ENCODE measurements at regions not wholly inside any gene's neighbourhood (a gene's known extent, or its start where the extent isn't known, plus 50 kb on each side); places are given as distances from the start of the nearest gene placed in this dataset.

DNA sequence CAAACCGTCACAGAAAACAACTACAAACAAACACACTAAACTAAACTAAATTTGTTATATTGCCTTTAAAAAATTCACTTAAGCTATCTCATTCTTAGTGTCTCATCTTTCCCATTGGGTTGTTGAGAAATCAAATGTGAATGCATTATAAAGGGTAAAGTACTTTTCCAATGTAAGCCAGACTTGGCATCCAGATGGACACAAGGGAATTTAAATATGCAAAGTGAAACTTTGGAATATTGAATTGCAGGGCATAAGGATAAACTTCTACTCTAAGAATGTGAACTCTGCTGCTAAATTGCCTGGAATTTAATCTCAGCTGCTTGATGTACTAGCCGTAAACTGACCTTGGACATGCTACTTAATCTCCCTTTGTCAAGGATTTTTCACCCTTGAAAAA lies 1554.6 kb downstream of the CDH8 start:
- H3K4me2 ChIP-seq (ENCODE audit: control insufficient read depth, insufficient read depth): no peak overlapping the region
- RAD21 ChIA-PET (ENCODE audit: unreplicated experiment): no interaction called here
- no peak overlapping the region for H3K9ac ChIP-seq (ENCODE audit: control insufficient read depth, insufficient read depth, low read length)
- WGBS (ENCODE audit: insufficient coverage, insufficient replicate concordance, low lambda C conversion rate, missing lambda C conversion rate): 48% methylated on average over 2 of the region's 2 CpGs
- intact Hi-C loops (cut with micrococcal nuclease; ENCODE audit: unreplicated experiment): no loop called here
- H3K9me3 ChIP-seq (replicated peaks; ENCODE audit: control insufficient read depth, insufficient read depth, low read length): no peaks in the 10 kb centered on the region
- FAIRE-seq (no peak), ATAC-seq (no peak), DNase-seq (ENCODE audit: low read depth, low spot score) (no peak)
- POLR2A ChIA-PET: no interaction called here
- TF ChIP-seq, protein P1, sequence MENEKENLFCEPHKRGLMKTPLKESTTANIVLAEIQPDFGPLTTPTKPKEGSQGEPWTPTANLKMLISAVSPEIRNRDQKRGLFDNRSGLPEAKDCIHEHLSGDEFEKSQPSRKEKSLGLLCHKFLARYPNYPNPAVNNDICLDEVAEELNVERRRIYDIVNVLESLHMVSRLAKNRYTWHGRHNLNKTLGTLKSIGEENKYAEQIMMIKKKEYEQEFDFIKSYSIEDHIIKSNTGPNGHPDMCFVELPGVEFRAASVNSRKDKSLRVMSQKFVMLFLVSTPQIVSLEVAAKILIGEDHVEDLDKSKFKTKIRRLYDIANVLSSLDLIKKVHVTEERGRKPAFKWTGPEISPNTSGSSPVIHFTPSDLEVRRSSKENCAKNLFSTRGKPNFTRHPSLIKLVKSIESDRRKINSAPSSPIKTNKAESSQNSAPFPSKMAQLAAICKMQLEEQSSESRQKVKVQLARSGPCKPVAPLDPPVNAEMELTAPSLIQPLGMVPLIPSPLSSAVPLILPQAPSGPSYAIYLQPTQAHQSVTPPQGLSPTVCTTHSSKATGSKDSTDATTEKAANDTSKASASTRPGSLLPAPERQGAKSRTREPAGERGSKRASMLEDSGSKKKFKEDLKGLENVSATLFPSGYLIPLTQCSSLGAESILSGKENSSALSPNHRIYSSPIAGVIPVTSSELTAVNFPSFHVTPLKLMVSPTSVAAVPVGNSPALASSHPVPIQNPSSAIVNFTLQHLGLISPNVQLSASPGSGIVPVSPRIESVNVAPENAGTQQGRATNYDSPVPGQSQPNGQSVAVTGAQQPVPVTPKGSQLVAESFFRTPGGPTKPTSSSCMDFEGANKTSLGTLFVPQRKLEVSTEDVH (IDR thresholded peaks at IDR 0.05; ENCODE audit: low read depth, partially characterized antibody): no peak
- TF ChIP-seq CHD1 (IDR thresholded peaks at IDR 0.05; ENCODE audit: low read depth, low read length): no peak
- TF ChIP-seq ZSCAN29 (IDR thresholded peaks at IDR 0.05): no peak
- no peak for TF ChIP-seq HDAC6 (IDR thresholded peaks at IDR 0.05; ENCODE audit: unreplicated experiment)
- no peak for TF ChIP-seq ZNF622 (IDR thresholded peaks at IDR 0.05)
- TF ChIP-seq SMAD5 (IDR thresholded peaks at IDR 0.05; ENCODE audit: low read depth): no peak
- no peak for TF ChIP-seq SREBF1 (IDR thresholded peaks at IDR 0.05; ENCODE audit: low read length)
- no peak for TF ChIP-seq CBX3 (IDR thresholded peaks at IDR 0.05; ENCODE audit: borderline replicate concordance, low read depth)
- TF ChIP-seq FOXK2 (IDR thresholded peaks at IDR 0.05): no peak
- TF ChIP-seq, protein P2, sequence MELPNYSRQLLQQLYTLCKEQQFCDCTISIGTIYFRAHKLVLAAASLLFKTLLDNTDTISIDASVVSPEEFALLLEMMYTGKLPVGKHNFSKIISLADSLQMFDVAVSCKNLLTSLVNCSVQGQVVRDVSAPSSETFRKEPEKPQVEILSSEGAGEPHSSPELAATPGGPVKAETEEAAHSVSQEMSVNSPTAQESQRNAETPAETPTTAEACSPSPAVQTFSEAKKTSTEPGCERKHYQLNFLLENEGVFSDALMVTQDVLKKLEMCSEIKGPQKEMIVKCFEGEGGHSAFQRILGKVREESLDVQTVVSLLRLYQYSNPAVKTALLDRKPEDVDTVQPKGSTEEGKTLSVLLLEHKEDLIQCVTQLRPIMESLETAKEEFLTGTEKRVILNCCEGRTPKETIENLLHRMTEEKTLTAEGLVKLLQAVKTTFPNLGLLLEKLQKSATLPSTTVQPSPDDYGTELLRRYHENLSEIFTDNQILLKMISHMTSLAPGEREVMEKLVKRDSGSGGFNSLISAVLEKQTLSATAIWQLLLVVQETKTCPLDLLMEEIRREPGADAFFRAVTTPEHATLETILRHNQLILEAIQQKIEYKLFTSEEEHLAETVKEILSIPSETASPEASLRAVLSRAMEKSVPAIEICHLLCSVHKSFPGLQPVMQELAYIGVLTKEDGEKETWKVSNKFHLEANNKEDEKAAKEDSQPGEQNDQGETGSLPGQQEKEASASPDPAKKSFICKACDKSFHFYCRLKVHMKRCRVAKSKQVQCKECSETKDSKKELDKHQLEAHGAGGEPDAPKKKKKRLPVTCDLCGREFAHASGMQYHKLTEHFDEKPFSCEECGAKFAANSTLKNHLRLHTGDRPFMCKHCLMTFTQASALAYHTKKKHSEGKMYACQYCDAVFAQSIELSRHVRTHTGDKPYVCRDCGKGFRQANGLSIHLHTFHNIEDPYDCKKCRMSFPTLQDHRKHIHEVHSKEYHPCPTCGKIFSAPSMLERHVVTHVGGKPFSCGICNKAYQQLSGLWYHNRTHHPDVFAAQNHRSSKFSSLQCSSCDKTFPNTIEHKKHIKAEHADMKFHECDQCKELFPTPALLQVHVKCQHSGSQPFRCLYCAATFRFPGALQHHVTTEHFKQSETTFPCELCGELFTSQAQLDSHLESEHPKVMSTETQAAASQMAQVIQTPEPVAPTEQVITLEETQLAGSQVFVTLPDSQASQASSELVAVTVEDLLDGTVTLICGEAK (IDR thresholded peaks at IDR 0.05; ENCODE audit: borderline replicate concordance): no peak
- TF ChIP-seq PAX5 (IDR thresholded peaks at IDR 0.05; ENCODE audit: borderline replicate concordance, low read depth, low read length): no peak
- TF ChIP-seq EP300 (IDR thresholded peaks at IDR 0.05; ENCODE audit: borderline replicate concordance in 1 of 2, control insufficient read depth in 1 of 2, low read depth in 2 of 2, low read length in 2 of 2): no peak
- TF ChIP-seq TCF12 (IDR thresholded peaks at IDR 0.05; ENCODE audit: low read depth, low read length): no peak
- no peak for TF ChIP-seq SMC3 (IDR thresholded peaks at IDR 0.05; ENCODE audit: borderline replicate concordance, low read length)
- TF ChIP-seq, protein P3, sequence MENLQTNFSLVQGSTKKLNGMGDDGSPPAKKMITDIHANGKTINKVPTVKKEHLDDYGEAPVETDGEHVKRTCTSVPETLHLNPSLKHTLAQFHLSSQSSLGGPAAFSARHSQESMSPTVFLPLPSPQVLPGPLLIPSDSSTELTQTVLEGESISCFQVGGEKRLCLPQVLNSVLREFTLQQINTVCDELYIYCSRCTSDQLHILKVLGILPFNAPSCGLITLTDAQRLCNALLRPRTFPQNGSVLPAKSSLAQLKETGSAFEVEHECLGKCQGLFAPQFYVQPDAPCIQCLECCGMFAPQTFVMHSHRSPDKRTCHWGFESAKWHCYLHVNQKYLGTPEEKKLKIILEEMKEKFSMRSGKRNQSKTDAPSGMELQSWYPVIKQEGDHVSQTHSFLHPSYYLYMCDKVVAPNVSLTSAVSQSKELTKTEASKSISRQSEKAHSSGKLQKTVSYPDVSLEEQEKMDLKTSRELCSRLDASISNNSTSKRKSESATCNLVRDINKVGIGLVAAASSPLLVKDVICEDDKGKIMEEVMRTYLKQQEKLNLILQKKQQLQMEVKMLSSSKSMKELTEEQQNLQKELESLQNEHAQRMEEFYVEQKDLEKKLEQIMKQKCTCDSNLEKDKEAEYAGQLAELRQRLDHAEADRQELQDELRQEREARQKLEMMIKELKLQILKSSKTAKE (IDR thresholded peaks at IDR 0.05; ENCODE audit: low read depth, poor library complexity, severe bottlenecking): no peak
- no peak overlapping the region for H3K4me3 ChIP-seq
- no TSS peak for BruUV-seq (replicated peaks)
- H3K27me3 ChIP-seq (replicated peaks in 1 of 2; ENCODE audit: control insufficient read depth in 2 of 2, insufficient read depth in 2 of 2, low read length in 1 of 2): no peaks in the 10 kb centered on the region
- no peak overlapping the region for H3K27ac ChIP-seq (ENCODE audit: control insufficient read depth, insufficient read depth)
- no peak overlapping the region for H2AFZ ChIP-seq (ENCODE audit: control insufficient read depth, low read depth, low read length)
- no peaks in the 10 kb centered on the region for H3K79me2 ChIP-seq (ENCODE audit: control insufficient read depth, insufficient read depth, low read length)
- in situ Hi-C loops (cut with MboI): no loop called here
- H3K4me1 ChIP-seq (ENCODE audit: control insufficient read depth, insufficient read depth, low read length): no peaks in the 10 kb centered on the region
- CTCF ChIA-PET: interaction anchor here (0.6 kb wide), 1 partner anchor 1920 kb away, joined by 4 read pairs; no protein-coding TSS in a partner anchor
- no peaks in the 10 kb centered on the region for H4K20me1 ChIP-seq (ENCODE audit: control insufficient read depth, insufficient read depth)
- H3K36me3 ChIP-seq (ENCODE audit: control insufficient read depth in 2 of 2, insufficient read depth in 2 of 2, low read length in 1 of 2): no peaks in the 10 kb centered on the region
- SMC1A ChIA-PET (ENCODE audit: uncharacterized antibody, unreplicated experiment): no interaction called here
